Parathyroid adenoma (tissue), 2 donors: ENCODE measurements at regions not wholly inside any gene's neighbourhood (a gene's known extent, or its start where the extent isn't known, plus 50 kb on each side); places are given as distances from the start of the nearest gene placed in this dataset.

Source experiments
- H2AFZ ChIP-seq: fragments of 300-600 bp; sonication (generic); one replicate; pipeline ENCODE4 v1.7.0; 2017; ENCODE audit warnings: antibody characterized with exemption, mild to moderate bottlenecking
- H3K27ac ChIP-seq: fragments of 300-600 bp; sonication (generic); one replicate; pipeline ENCODE4 v1.7.0; 2017
- H3K27me3 ChIP-seq: fragments of 300-600 bp; sonication (generic); one replicate; pipeline ENCODE4 v1.7.0; 2017; ENCODE audit warnings: low read length; ENCODE audit not compliant: control insufficient read depth, insufficient read depth
- H3K36me3 ChIP-seq: fragments of 300-600 bp; sonication (generic); one replicate; pipeline ENCODE4 v1.7.0; 2017; ENCODE audit warnings: low read length; ENCODE audit not compliant: control insufficient read depth, insufficient read depth
- H3K4me1 ChIP-seq: fragments of 300-600 bp; sonication (generic); one replicate; pipeline ENCODE4 v1.7.0; 2017; ENCODE audit warnings: control low read depth
- H3K4me2 ChIP-seq: fragments of 300-600 bp; sonication (generic); one replicate; pipeline ENCODE4 v1.7.0; 2017; ENCODE audit warnings: low read length
- H3K4me3 ChIP-seq: fragments of 300-600 bp; sonication (generic); one replicate; pipeline ENCODE4 v1.7.0; 2017; ENCODE audit warnings: low read depth, low read length
- H3K79me2 ChIP-seq: fragments of 300-600 bp; sonication (generic); one replicate; pipeline ENCODE4 v1.7.0; 2017; ENCODE audit warnings: control low read depth
- H3K9ac ChIP-seq: fragments of 300-600 bp; sonication (generic); one replicate; pipeline ENCODE4 v1.7.0; 2017; ENCODE audit warnings: mild to moderate bottlenecking
- H3K9me3 ChIP-seq: fragments of 300-600 bp; sonication (generic); one replicate; pipeline ENCODE4 v1.7.0; 2017; ENCODE audit warnings: low read length; ENCODE audit not compliant: control insufficient read depth
- CTCF ChIP-seq: fragments of 300-600 bp; sonication (generic); IDR thresholded peaks from one replicate; pipeline ENCODE4 v1.7.0; 2017; ENCODE audit warnings: antibody characterized with exemption, mild to moderate bottlenecking
- donor health status: primary hyperparathyroidism.

DNA sequence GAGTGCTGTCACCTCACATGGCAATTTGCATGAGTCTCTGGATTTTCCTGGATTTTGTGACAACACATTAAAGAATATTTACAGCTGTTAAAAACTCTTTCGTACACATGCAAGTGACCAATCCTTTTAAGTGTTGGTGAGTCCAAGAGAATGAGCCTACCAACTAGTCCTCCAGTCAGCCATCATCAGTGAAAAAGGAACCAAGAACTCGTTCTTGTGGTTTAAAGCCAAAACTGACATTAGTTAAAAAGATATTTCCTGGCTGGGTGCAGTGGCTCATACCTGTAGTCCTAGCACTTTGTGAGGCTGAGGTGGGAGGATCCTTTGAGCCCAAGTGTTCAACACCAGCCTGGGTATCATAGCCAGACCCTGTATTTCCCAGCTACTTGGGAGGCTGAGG lies 215.4 kb upstream of the ITGA4 start:
- no peaks in the 10 kb centered on the region for H3K79me2 ChIP-seq
- no peak overlapping the region for H3K4me3 ChIP-seq
- H3K27me3 ChIP-seq: no peaks in the 10 kb centered on the region
- no peaks in the 10 kb centered on the region for H3K9me3 ChIP-seq
- H3K9ac ChIP-seq: no peak overlapping the region
- TF ChIP-seq CTCF: no peak
- no peak overlapping the region for H3K4me2 ChIP-seq
- no peak overlapping the region for H3K27ac ChIP-seq
- H3K36me3 ChIP-seq: no peaks in the 10 kb centered on the region
- no peak overlapping the region for H2AFZ ChIP-seq
- H3K4me1 ChIP-seq: no peaks in the 10 kb centered on the region

DNA sequence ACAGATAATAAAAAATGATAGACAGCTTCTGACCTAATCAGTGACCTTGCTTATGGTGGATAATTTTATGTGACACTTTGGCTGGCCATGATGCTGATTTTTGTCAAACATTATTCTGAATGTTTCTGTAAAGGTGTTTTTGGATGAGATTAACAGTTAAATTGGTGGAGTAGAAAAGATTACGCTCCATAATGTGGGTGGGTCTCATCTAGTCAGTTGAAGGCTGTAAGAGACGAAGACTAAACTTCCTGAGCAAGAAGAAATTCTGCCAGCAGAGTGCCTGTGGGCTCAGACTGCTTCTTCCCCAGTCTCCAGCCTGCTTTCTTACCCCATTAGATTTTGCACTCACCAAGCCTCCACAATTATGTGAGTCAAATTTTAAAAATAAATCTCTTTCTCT lies 214.9 kb upstream of the ITGA4 start:
- no peak overlapping the region for H3K4me2 ChIP-seq
- H3K36me3 ChIP-seq: no peaks in the 10 kb centered on the region
- no peak overlapping the region for H3K4me3 ChIP-seq
- H3K9ac ChIP-seq: no peak overlapping the region
- no peaks in the 10 kb centered on the region for H3K27me3 ChIP-seq
- no peaks in the 10 kb centered on the region for H3K4me1 ChIP-seq
- H3K27ac ChIP-seq: no peak overlapping the region
- no peak for TF ChIP-seq CTCF
- no peak overlapping the region for H2AFZ ChIP-seq
- H3K79me2 ChIP-seq: no peaks in the 10 kb centered on the region
- H3K9me3 ChIP-seq: no peaks in the 10 kb centered on the region

DNA sequence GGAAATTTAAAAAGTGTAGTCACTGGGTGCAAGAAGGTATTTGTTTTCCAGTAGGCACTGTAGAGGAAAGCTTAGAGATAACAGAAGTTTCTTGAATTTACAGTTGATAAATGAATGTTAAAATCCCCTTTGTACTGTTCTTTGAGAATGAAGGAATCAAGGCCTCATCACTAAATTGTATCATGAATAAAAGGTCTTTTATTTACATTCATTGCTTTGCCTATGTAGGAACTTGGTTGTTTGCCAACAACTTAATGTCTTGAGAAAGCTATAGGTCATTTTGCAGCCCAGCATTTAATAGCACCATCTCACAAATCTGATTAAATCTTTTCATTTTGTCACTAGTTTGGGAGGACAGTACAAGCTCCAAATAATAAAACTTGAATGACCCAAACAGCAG lies 213.9 kb upstream of the ITGA4 start:
- Histone ChIP-seq H3K4me2 (no peak overlapping the region), H3K27me3 (no peaks in the 10 kb centered on the region), H3K79me2 (no peaks in the 10 kb centered on the region), H2AFZ (no peak overlapping the region), H3K4me3 (no peak overlapping the region), H3K9ac (no peak overlapping the region), H3K27ac (no peak overlapping the region), H3K4me1 (no peaks in the 10 kb centered on the region), H3K36me3 (no peaks in the 10 kb centered on the region), H3K9me3 (no peaks in the 10 kb centered on the region)
- no peak for TF ChIP-seq CTCF

- Histone ChIP-seq H3K79me2 (no peaks in the 10 kb centered on the region), H3K27ac (no peak overlapping the region), H3K36me3 (no peaks in the 10 kb centered on the region), H3K4me2 (no peak overlapping the region), H2AFZ (no peak overlapping the region), H3K27me3 (no peaks in the 10 kb centered on the region), H3K4me1 (no peaks in the 10 kb centered on the region), H3K9ac (no peak overlapping the region), H3K9me3 (no peaks in the 10 kb centered on the region), H3K4me3 (no peak overlapping the region)
- no peak for TF ChIP-seq CTCF
Observed at GRCh38 chr2:181250691-181251090, 206.5 kb upstream of the ITGA4 start.

DNA sequence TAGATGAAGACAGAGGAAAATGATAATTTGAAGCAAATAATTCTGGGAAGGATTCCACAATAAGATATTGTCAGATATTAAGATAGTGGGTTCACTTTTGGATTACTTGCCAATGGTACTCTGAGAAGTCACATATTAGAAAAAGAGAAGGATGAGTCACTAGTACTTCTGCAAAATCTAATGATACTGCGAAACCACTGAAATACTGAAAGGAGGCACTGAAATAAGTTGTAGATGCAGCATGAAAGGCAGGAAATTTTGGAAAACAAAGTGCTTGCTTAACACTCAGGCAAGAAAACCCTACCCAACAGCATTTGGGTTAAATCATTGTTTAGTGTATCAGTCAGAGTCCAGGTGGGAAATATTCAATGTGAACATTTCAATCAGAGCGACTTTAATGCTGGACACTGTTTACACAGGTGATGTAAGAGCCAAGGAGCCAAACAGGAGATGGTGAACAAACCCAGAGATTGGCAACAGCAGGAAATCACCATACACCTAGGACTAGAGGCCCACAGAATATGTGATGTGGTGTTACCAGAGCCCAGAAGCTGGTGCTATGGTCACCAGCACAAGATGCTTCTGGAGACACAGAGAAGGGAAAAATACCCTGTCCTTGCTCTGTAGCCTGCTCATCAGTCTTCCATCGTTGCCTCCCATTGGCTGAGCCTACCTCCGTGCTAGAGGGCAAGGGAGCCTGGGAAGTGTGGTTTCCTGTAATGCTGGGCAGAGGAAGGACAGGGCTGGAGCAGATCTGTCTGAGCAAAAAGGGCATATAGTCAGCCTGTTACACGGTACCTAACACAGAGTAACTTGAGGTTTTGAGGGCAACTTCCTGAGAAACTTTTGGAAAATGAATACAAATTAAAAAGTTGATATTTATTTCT lies 204.7 kb upstream of the ITGA4 start:
- Histone ChIP-seq H3K9ac (no peak overlapping the region), H3K9me3 (no peaks in the 10 kb centered on the region), H3K4me3 (no peak overlapping the region), H3K36me3 (no peaks in the 10 kb centered on the region), H3K27me3 (no peaks in the 10 kb centered on the region), H3K27ac (no peak overlapping the region), H3K79me2 (no peaks in the 10 kb centered on the region), H2AFZ (no peak overlapping the region), H3K4me2 (no peak overlapping the region), H3K4me1 (no peaks in the 10 kb centered on the region)
- no peak for TF ChIP-seq CTCF
